ENCODE measurements at regions not wholly inside any gene's neighbourhood (a gene's known extent, or its start where the extent isn't known, plus 50 kb on each side); places are given as distances from the start of the nearest gene placed in this dataset.

DNA sequence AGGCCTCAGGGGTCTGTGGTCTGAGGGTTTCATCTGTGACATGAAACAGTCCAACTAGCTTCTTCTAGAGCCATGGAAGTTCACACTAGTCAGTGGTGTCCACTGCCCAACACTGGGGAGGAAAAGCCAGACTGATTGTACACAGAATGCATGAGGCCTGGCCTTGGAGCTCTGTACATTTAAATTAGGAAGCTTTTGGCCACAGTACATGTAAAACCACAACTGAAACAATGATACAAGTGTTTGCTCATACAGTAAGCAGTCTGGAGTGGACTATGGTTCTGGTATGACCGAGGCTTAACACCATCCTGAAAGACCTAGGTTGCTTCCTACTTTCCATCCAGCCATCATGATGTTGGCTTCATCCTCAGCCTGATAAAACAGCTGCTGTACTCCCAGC, 73.8 kb upstream of the SESN3 start:
- no peaks in the 10 kb centered on the region for H3K9me3 ChIP-seq (ENCODE audit: control insufficient read depth, insufficient read depth, low read length)
- H3K27me3 ChIP-seq (ENCODE audit: control insufficient read depth, insufficient read depth, low read length) = no peaks in the 10 kb centered on the region
- WGBS (ENCODE audit: insufficient coverage, insufficient read length) = no CpG with 5 or more reads among the region's 1 CpG
- H3K4me1 ChIP-seq (ENCODE audit: control insufficient read depth, insufficient read depth, low read length) = no peaks in the 10 kb centered on the region
- no peak for DNase-seq (ENCODE audit: low read depth, low spot score)
- no peak overlapping the region for H3K27ac ChIP-seq (ENCODE audit: low read length)
- no peak overlapping the region for H3K4me3 ChIP-seq (ENCODE audit: low read length)
- no peaks in the 10 kb centered on the region for H3K36me3 ChIP-seq (ENCODE audit: control insufficient read depth, insufficient read depth, low read length)

DNA sequence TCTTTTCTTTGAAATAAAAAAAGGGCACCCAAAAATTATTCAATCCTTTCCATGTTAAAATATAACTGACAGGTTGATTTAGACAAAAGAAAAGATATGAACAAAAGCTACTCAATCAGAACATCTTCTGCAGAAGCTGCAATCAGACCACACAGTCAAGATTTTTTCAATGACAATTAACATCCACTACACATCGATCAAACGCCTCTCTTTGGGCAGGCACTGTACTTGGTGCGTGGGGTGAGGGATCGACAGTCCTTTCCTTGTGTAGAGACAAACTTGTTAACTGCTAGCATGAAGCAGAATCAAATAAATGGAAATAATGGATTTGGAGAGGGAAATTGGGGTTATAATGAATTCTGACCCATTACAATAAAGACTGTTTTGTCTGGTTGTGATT, 71.2 kb upstream of the SESN3 start:
- H3K36me3 ChIP-seq (ENCODE audit: control insufficient read depth, insufficient read depth, low read length) = no peaks in the 10 kb centered on the region
- H3K9me3 ChIP-seq (ENCODE audit: control insufficient read depth, insufficient read depth, low read length) = no peaks in the 10 kb centered on the region
- H3K4me1 ChIP-seq (ENCODE audit: control insufficient read depth, insufficient read depth, low read length) = peaks cover 2% of the 10 kb centered on the region; the same call in 1 of the 2 replicates
- no CpG with 5 or more reads among the region's 4 CpGs for WGBS (ENCODE audit: insufficient coverage, insufficient read length)
- no peak for DNase-seq (ENCODE audit: low read depth, low spot score)
- no peak overlapping the region for H3K27ac ChIP-seq (ENCODE audit: low read length)
- H3K27me3 ChIP-seq (ENCODE audit: control insufficient read depth, insufficient read depth, low read length) = no peaks in the 10 kb centered on the region
- H3K4me3 ChIP-seq (ENCODE audit: low read length) = no peak overlapping the region

DNA sequence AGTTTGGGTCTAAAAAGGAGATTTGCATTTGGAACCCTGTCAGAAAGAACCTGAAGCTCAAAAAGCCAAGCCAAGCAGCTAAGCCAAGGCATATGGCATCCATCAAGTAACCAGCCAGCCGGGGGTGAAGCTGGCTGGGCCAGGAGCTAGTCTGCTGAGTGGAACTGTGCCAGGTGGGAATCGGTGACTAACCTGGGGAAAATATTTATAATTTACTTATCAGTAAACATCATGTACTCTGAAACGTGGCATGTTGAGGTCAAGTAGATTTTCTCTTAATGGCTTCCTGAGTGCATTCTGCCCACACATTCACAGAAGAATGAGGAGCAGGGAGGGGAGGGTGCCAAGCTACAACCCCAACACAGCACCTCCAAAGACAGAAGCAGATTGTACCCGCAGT, 70.5 kb upstream of the SESN3 start:
- WGBS (ENCODE audit: insufficient coverage, insufficient read length) = no CpG with 5 or more reads among the region's 4 CpGs
- no peak for DNase-seq (ENCODE audit: low read depth, low spot score)

DNA sequence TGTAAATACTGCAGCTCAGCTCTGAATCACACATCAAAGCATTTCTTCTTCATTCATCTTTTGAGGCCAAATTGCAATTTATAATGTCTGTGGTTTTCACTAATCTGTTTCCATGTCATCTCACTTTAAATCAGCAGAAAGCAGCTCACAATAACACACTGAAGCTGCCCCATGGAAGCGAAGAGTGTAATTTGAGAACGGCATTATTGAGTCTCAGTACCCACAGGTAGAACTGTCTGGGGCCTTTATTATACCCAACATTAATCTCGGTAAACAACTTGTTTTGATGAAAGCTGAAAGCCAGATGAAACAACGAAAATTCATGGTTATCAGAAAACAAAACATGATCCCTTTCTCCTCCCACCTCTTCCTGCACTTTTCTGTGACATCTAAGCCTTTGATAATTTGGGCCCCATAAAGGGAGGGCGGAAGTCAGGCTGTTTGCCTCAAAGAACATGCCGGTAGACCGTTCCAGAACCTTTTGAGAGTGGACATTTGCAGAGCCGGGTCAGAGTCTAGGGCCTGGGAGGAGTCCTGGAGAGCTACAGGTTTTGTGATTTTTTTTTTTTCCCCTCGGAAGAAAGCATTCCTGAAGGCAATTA, 68.2 kb upstream of the SESN3 start:
- H3K27ac ChIP-seq (ENCODE audit: low read length) = no peak overlapping the region
- H3K27me3 ChIP-seq (ENCODE audit: control insufficient read depth, insufficient read depth, low read length) = no peaks in the 10 kb centered on the region
- no peak for DNase-seq (ENCODE audit: low read depth, low spot score)
- no CpG with 5 or more reads among the region's 9 CpGs for WGBS (ENCODE audit: insufficient coverage, insufficient read length)
- H3K36me3 ChIP-seq (ENCODE audit: control insufficient read depth, insufficient read depth, low read length) = no peaks in the 10 kb centered on the region
- no peaks in the 10 kb centered on the region for H3K9me3 ChIP-seq (ENCODE audit: control insufficient read depth, insufficient read depth, low read length)
- H3K4me3 ChIP-seq (ENCODE audit: low read length) = no peak overlapping the region
- H3K4me1 ChIP-seq (ENCODE audit: control insufficient read depth, insufficient read depth, low read length) = peaks cover 2% of the 10 kb centered on the region

More for the DNA sequence above, 70.5 kb upstream of the SESN3 start:
- H3K27ac ChIP-seq (ENCODE audit: low read length) = no peak overlapping the region
- peaks cover 2% of the 10 kb centered on the region for H3K4me1 ChIP-seq (ENCODE audit: control insufficient read depth, insufficient read depth, low read length)
- H3K9me3 ChIP-seq (ENCODE audit: control insufficient read depth, insufficient read depth, low read length) = no peaks in the 10 kb centered on the region
- H3K27me3 ChIP-seq (ENCODE audit: control insufficient read depth, insufficient read depth, low read length) = no peaks in the 10 kb centered on the region
- H3K4me3 ChIP-seq (ENCODE audit: low read length) = no peak overlapping the region
- no peaks in the 10 kb centered on the region for H3K36me3 ChIP-seq (ENCODE audit: control insufficient read depth, insufficient read depth, low read length)

DNA sequence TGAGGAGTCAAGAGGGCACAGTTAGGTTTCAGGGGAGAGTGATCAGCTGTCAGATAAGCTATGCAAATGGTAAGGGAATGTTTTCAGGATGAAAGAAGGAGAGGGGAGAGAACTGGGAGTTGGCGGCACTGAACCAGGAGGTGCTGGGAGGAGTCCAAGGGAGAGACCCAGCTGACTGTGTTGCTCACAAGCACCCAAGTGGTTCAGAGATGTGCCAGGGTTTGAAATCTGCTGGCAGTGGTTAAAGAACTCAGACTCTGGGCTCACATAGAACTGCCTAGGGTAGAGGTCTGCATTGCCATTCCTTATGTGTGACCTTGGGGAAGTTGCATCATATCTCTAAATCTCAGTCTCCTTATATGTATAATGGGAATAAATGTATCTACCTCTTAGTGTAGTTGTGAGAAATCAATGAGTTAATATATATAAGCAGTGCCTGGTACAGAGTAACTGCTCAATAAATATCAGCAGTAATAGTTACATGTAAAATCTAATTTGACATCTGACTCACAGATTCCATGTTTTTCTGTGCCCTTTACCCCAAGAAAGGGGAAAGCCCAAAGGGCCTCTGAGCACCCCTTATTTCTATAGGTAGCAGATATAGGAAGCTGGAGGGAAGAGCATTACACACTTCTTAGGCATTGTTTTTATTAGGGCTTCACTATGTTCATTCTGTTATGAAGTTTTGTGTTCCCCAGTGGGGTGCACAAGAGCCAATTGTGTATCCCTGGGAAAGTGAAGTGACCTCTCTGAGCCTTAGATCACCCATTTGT, 66.9 kb upstream of the SESN3 start:
- Histone ChIP-seq H3K27me3 (ENCODE audit: control insufficient read depth, insufficient read depth, low read length) (no peaks in the 10 kb centered on the region), H3K36me3 (ENCODE audit: control insufficient read depth, insufficient read depth, low read length) (no peaks in the 10 kb centered on the region), H3K4me3 (ENCODE audit: low read length) (no peak overlapping the region), H3K4me1 (ENCODE audit: control insufficient read depth, insufficient read depth, low read length) (peaks cover 3% of the 10 kb centered on the region), H3K9me3 (ENCODE audit: control insufficient read depth, insufficient read depth, low read length) (no peaks in the 10 kb centered on the region), H3K27ac (ENCODE audit: low read length) (no peak overlapping the region)
- WGBS (ENCODE audit: insufficient coverage, insufficient read length) = no CpG with 5 or more reads among the region's 1 CpG
- DNase-seq (ENCODE audit: low read depth, low spot score) = no peak

DNA sequence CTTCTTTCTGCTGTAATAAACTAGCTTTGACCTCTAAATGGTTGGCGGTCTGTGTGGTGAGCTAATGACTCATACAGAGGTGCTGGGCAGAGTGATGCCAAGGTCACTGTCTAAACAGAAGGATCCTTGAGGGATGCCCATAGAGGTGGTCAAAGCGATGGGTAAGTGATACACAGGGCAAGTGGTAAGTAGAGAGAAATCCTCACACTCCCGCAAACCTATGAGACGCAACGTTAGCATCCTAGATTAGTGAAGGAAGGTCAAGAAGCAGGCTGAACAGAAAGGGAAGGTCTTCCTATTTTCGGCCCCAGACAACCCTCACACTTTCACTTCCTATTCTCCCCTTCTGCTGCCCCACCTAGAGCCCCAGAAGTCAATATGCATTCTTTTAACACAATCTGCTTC, 65.6 kb upstream of the SESN3 start:
- WGBS (ENCODE audit: insufficient coverage, insufficient read length) = no CpG with 5 or more reads among the region's 6 CpGs
- no peak for DNase-seq (ENCODE audit: low read depth, low spot score)
- Histone ChIP-seq H3K4me3 (ENCODE audit: low read length) (no peak overlapping the region), H3K27me3 (ENCODE audit: control insufficient read depth, insufficient read depth, low read length) (no peaks in the 10 kb centered on the region), H3K27ac (ENCODE audit: low read length) (no peak overlapping the region), H3K9me3 (ENCODE audit: control insufficient read depth, insufficient read depth, low read length) (no peaks in the 10 kb centered on the region), H3K4me1 (ENCODE audit: control insufficient read depth, insufficient read depth, low read length) (peaks cover 5% of the 10 kb centered on the region), H3K36me3 (ENCODE audit: control insufficient read depth, insufficient read depth, low read length) (no peaks in the 10 kb centered on the region)

DNA sequence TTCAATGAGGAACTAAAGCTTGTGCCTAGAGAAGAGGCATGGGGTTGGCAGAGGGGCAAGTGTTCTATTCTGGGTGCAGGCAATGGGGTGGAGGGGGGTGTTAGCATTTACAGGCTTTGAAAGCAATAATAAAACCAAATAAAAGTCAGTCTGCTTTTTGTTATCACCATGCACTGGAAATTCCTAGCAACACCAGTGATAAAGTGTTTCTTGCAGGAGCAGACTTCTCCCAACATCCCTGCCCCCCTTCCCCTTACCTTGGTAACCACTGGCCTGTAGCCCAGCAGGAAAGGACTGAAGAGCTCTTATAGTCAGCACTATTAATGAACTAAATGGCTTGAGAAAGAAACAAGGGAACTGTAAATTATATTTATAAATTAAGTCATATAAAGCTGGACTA, 65.2 kb upstream of the SESN3 start:
- H3K4me3 ChIP-seq (ENCODE audit: low read length) = no peak overlapping the region
- H3K27ac ChIP-seq (ENCODE audit: low read length) = no peak overlapping the region
- peaks cover 5% of the 10 kb centered on the region for H3K4me1 ChIP-seq (ENCODE audit: control insufficient read depth, insufficient read depth, low read length)
- H3K27me3 ChIP-seq (ENCODE audit: control insufficient read depth, insufficient read depth, low read length) = no peaks in the 10 kb centered on the region
- DNase-seq (ENCODE audit: low read depth, low spot score) = no peak
- H3K9me3 ChIP-seq (ENCODE audit: control insufficient read depth, insufficient read depth, low read length) = no peaks in the 10 kb centered on the region
- no peaks in the 10 kb centered on the region for H3K36me3 ChIP-seq (ENCODE audit: control insufficient read depth, insufficient read depth, low read length)

DNA sequence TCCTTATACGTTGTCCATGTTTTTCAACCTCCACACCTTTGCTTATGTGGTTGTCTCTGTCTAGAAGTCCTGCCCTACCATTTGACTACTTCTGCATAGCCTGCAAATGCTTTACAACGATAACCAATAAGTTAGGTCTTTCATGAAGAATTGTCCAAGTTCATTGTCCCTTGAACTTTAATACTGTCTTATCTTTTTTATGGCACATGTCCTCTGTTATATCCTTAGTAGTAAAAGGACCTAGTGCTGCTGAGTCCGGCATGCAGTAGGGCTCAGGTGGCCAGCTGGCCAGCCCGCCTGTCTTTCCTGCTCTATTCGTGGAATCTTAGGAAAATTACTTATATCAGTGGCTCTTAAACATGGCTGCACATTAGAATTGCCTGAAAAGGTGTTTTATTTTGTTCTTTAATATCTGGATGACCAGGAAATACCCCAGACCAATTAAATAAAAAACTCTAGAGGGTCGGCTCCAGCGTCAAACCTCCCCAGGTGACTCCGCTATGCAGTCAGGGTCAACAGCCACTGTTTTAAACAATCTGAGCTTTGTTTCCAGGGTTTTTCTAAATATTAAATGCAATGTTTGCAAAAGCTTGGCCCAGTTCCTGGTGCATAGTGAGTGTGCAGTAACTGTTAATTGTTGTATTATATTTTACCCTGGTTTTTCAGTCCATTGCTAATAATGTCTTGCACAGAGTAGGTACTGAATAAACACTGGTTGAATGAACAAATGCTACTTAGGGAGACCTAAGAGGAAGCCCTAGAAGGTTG, 64.6 kb upstream of the SESN3 start:
- Histone ChIP-seq H3K9me3 (ENCODE audit: control insufficient read depth, insufficient read depth, low read length) (no peaks in the 10 kb centered on the region), H3K4me1 (ENCODE audit: control insufficient read depth, insufficient read depth, low read length) (peaks cover 5% of the 10 kb centered on the region), H3K27me3 (ENCODE audit: control insufficient read depth, insufficient read depth, low read length) (no peaks in the 10 kb centered on the region), H3K36me3 (ENCODE audit: control insufficient read depth, insufficient read depth, low read length) (no peaks in the 10 kb centered on the region), H3K27ac (ENCODE audit: low read length) (no peak overlapping the region), H3K4me3 (ENCODE audit: low read length) (no peak overlapping the region)
- DNase-seq (ENCODE audit: low read depth, low spot score) = no peak
- WGBS (ENCODE audit: insufficient coverage, insufficient read length) = no CpG with 5 or more reads among the region's 8 CpGs

DNA sequence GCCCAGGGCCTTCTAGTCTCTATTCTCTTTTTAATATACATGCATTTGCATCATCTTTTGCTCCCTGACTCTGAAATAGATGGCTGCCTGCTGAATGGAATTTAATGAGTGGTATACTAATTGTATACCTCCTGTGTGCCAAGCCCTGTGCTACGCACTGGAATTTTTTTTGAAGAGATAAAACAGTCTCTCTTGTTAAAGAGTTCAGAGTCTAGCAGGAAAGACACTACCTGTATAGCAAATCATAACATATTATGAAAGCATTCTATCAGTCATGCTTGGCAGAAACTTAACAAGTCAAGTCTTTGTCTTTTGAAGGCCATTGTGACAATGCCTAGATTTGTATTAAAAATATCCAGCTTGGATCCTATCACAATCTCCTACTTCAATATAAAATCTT, 63.7 kb upstream of the SESN3 start:
- Histone ChIP-seq H3K4me3 (ENCODE audit: low read length) (no peak overlapping the region), H3K27me3 (ENCODE audit: control insufficient read depth, insufficient read depth, low read length) (no peaks in the 10 kb centered on the region), H3K27ac (ENCODE audit: low read length) (no peak overlapping the region), H3K4me1 (ENCODE audit: control insufficient read depth, insufficient read depth, low read length) (peaks cover 5% of the 10 kb centered on the region), H3K9me3 (ENCODE audit: control insufficient read depth, insufficient read depth, low read length) (no peaks in the 10 kb centered on the region), H3K36me3 (ENCODE audit: control insufficient read depth, insufficient read depth, low read length) (no peaks in the 10 kb centered on the region)
- DNase-seq (ENCODE audit: low read depth, low spot score) = no peak
- no CpG with 5 or more reads among the region's 1 CpG for WGBS (ENCODE audit: insufficient coverage, insufficient read length)

DNA sequence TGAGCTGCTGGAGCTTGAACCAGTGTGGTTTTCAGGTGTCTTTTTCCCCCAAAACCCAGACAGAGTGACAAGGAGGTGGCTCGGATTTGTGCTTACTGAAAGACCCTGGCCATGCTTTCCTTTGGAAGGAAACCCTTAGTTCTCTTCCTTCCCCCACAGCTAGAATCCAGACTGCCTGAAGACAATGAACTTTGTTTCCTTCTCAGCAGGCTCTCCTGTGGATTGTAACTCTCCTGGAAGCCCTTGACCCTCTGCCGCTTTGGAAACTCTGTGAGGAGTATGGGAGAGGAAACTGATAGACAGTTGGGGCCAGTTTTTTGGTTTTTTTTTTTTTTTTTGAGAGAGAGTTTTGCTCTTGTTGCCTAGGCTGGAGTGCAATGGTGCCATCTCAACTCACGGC, 62.1 kb upstream of the SESN3 start:
- Histone ChIP-seq H3K27me3 (ENCODE audit: control insufficient read depth, insufficient read depth, low read length) (no peaks in the 10 kb centered on the region), H3K27ac (ENCODE audit: low read length) (no peak overlapping the region), H3K9me3 (ENCODE audit: control insufficient read depth, insufficient read depth, low read length) (no peaks in the 10 kb centered on the region), H3K36me3 (ENCODE audit: control insufficient read depth, insufficient read depth, low read length) (no peaks in the 10 kb centered on the region), H3K4me3 (ENCODE audit: low read length) (no peak overlapping the region), H3K4me1 (ENCODE audit: control insufficient read depth, insufficient read depth, low read length) (peaks cover 5% of the 10 kb centered on the region)
- no peak for DNase-seq (ENCODE audit: low read depth, low spot score)
- no CpG with 5 or more reads among the region's 3 CpGs for WGBS (ENCODE audit: insufficient coverage, insufficient read length)

Data from iPS DF 6.9 (cell line).